A673 (cell line): ENCODE measurements at regions not wholly inside any gene's neighbourhood (a gene's known extent, or its start where the extent isn't known, plus 50 kb on each side); places are given as distances from the start of the nearest gene placed in this dataset.

ENCODE experiments used
- EZH2 ChIP-seq: fragments of 200-600 bp; sonication (generic); IDR thresholded peaks from 2 replicates; pipeline ENCODE4 v1.6.1; 2017; ENCODE audit warnings: borderline replicate concordance, low read depth, mild to moderate bottlenecking, mixed read lengths, antibody characterized with exemption, low read length; ENCODE audit not compliant: poor library complexity, severe bottlenecking
- TF ChIP-seq, protein P1 (sequence below): fragments of 300-800, 200-600 bp; sonication (generic); conservative IDR thresholded peaks from 2 replicates; pipeline ENCODE4 v1.5.1; 2017; ENCODE audit warnings: low read depth, mild to moderate bottlenecking, antibody characterized with exemption, low read length, moderate library complexity, mixed read lengths

GRCh38 chr1:242738702-242739645 is 214.5 kb upstream of the PLD5 start:
- TF ChIP-seq, protein P1, sequence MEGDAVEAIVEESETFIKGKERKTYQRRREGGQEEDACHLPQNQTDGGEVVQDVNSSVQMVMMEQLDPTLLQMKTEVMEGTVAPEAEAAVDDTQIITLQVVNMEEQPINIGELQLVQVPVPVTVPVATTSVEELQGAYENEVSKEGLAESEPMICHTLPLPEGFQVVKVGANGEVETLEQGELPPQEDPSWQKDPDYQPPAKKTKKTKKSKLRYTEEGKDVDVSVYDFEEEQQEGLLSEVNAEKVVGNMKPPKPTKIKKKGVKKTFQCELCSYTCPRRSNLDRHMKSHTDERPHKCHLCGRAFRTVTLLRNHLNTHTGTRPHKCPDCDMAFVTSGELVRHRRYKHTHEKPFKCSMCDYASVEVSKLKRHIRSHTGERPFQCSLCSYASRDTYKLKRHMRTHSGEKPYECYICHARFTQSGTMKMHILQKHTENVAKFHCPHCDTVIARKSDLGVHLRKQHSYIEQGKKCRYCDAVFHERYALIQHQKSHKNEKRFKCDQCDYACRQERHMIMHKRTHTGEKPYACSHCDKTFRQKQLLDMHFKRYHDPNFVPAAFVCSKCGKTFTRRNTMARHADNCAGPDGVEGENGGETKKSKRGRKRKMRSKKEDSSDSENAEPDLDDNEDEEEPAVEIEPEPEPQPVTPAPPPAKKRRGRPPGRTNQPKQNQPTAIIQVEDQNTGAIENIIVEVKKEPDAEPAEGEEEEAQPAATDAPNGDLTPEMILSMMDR, result no peak
- no peak for TF ChIP-seq EZH2
